WTC11 (cell line): ENCODE measurements at regions not wholly inside any gene's neighbourhood (a gene's known extent, or its start where the extent isn't known, plus 50 kb on each side); places are given as distances from the start of the nearest gene placed in this dataset.

Source experiments
- ESRRA ChIP-seq: sonication (generic); formaldehyde crosslinking; IDR thresholded peaks from 2 replicates; pipeline ENCODE4 v1.8.1; 2022; ENCODE audit warnings: mild to moderate bottlenecking, missing genetic modification reagents, borderline replicate concordance
- FOXK1 ChIP-seq: sonication (generic); formaldehyde crosslinking; IDR thresholded peaks from 2 replicates; pipeline ENCODE4 v1.8.0; 2022; ENCODE audit warnings: mild to moderate bottlenecking, moderate library complexity, missing genetic modification reagents
- JUN ChIP-seq: sonication (generic); formaldehyde crosslinking; IDR thresholded peaks from 2 replicates; pipeline ENCODE4 v1.8.0; 2023; ENCODE audit warnings: mild to moderate bottlenecking, missing genetic modification reagents
- NR3C1 ChIP-seq: sonication (generic); formaldehyde crosslinking; conservative IDR thresholded peaks from 2 replicates; pipeline ENCODE4 v1.8.1; 2023; ENCODE audit warnings: low read depth, mild to moderate bottlenecking, missing genetic modification reagents
- TF ChIP-seq, protein P1 (sequence below): sonication (generic); formaldehyde crosslinking; IDR thresholded peaks from 2 replicates; pipeline ENCODE4 v1.8.0; 2022; ENCODE audit warnings: missing genetic modification reagents
- TF ChIP-seq, protein P2 (sequence below): fragments of 200-600 bp; IDR thresholded peaks from 2 replicates; pipeline ENCODE4 v1.8.0; 2022; ENCODE audit warnings: antibody characterized with exemption
- TF ChIP-seq, protein P3 (sequence below): sonication (generic); formaldehyde crosslinking; IDR thresholded peaks from 2 replicates; pipeline ENCODE4 v1.8.0; 2022; ENCODE audit warnings: mild to moderate bottlenecking, missing genetic modification reagents
- TF ChIP-seq, protein P4 (sequence below): sonication (generic); formaldehyde crosslinking; IDR thresholded peaks from 2 replicates; pipeline ENCODE4 v1.8.1; 2023; ENCODE audit warnings: mild to moderate bottlenecking, missing genetic modification reagents, moderate library complexity
- TF ChIP-seq, protein P5 (sequence below): sonication (generic); formaldehyde crosslinking; IDR thresholded peaks from 2 replicates; pipeline ENCODE4 v1.8.0; 2022; ENCODE audit warnings: mild to moderate bottlenecking, missing genetic modification reagents
- TF ChIP-seq, protein P6 (sequence below): sonication (generic); formaldehyde crosslinking; IDR thresholded peaks from 2 replicates; pipeline ENCODE4 v1.8.1; 2022; ENCODE audit warnings: missing genetic modification reagents, borderline replicate concordance

DNA sequence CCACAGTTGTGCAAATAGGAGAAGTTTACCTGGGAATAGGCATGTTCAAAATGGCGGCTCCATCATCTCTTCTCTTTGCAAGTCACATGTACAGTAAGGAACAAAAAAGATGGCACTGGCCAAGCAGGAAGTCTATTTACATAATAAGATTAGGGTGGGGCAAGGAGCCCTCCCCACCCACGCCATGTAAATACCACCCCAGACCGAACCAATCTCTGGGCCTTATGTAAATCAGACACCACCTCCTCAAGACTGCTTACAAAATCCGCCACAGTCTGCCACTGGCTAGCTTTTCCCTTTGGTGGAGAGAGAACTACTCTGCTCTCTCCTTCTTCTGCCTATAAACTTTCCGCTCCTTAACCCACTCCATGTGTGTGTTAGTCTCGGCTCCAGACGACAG lies 1496.3 kb downstream of the REEP3 start:
- TF ChIP-seq FOXK1 (CRISPR knock-in tag): no peak
- TF ChIP-seq NR3C1 (CRISPR knock-in tag): no peak
- TF ChIP-seq, protein P1, sequence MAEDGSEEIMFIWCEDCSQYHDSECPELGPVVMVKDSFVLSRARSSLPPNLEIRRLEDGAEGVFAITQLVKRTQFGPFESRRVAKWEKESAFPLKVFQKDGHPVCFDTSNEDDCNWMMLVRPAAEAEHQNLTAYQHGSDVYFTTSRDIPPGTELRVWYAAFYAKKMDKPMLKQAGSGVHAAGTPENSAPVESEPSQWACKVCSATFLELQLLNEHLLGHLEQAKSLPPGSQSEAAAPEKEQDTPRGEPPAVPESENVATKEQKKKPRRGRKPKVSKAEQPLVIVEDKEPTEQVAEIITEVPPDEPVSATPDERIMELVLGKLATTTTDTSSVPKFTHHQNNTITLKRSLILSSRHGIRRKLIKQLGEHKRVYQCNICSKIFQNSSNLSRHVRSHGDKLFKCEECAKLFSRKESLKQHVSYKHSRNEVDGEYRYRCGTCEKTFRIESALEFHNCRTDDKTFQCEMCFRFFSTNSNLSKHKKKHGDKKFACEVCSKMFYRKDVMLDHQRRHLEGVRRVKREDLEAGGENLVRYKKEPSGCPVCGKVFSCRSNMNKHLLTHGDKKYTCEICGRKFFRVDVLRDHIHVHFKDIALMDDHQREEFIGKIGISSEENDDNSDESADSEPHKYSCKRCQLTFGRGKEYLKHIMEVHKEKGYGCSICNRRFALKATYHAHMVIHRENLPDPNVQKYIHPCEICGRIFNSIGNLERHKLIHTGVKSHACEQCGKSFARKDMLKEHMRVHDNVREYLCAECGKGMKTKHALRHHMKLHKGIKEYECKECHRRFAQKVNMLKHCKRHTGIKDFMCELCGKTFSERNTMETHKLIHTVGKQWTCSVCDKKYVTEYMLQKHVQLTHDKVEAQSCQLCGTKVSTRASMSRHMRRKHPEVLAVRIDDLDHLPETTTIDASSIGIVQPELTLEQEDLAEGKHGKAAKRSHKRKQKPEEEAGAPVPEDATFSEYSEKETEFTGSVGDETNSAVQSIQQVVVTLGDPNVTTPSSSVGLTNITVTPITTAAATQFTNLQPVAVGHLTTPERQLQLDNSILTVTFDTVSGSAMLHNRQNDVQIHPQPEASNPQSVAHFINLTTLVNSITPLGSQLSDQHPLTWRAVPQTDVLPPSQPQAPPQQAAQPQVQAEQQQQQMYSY (CRISPR knock-in tag): no peak
- TF ChIP-seq, protein P2, sequence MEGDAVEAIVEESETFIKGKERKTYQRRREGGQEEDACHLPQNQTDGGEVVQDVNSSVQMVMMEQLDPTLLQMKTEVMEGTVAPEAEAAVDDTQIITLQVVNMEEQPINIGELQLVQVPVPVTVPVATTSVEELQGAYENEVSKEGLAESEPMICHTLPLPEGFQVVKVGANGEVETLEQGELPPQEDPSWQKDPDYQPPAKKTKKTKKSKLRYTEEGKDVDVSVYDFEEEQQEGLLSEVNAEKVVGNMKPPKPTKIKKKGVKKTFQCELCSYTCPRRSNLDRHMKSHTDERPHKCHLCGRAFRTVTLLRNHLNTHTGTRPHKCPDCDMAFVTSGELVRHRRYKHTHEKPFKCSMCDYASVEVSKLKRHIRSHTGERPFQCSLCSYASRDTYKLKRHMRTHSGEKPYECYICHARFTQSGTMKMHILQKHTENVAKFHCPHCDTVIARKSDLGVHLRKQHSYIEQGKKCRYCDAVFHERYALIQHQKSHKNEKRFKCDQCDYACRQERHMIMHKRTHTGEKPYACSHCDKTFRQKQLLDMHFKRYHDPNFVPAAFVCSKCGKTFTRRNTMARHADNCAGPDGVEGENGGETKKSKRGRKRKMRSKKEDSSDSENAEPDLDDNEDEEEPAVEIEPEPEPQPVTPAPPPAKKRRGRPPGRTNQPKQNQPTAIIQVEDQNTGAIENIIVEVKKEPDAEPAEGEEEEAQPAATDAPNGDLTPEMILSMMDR: no peak
- TF ChIP-seq, protein P3, sequence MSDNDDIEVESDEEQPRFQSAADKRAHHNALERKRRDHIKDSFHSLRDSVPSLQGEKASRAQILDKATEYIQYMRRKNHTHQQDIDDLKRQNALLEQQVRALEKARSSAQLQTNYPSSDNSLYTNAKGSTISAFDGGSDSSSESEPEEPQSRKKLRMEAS (CRISPR knock-in tag): no peak
- no peak for TF ChIP-seq JUN
- TF ChIP-seq, protein P4, sequence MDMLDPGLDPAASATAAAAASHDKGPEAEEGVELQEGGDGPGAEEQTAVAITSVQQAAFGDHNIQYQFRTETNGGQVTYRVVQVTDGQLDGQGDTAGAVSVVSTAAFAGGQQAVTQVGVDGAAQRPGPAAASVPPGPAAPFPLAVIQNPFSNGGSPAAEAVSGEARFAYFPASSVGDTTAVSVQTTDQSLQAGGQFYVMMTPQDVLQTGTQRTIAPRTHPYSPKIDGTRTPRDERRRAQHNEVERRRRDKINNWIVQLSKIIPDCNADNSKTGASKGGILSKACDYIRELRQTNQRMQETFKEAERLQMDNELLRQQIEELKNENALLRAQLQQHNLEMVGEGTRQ (CRISPR knock-in tag): no peak
- TF ChIP-seq, protein P5, sequence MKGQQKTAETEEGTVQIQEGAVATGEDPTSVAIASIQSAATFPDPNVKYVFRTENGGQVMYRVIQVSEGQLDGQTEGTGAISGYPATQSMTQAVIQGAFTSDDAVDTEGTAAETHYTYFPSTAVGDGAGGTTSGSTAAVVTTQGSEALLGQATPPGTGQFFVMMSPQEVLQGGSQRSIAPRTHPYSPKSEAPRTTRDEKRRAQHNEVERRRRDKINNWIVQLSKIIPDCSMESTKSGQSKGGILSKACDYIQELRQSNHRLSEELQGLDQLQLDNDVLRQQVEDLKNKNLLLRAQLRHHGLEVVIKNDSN (CRISPR knock-in tag): no peak
- TF ChIP-seq, protein P6, sequence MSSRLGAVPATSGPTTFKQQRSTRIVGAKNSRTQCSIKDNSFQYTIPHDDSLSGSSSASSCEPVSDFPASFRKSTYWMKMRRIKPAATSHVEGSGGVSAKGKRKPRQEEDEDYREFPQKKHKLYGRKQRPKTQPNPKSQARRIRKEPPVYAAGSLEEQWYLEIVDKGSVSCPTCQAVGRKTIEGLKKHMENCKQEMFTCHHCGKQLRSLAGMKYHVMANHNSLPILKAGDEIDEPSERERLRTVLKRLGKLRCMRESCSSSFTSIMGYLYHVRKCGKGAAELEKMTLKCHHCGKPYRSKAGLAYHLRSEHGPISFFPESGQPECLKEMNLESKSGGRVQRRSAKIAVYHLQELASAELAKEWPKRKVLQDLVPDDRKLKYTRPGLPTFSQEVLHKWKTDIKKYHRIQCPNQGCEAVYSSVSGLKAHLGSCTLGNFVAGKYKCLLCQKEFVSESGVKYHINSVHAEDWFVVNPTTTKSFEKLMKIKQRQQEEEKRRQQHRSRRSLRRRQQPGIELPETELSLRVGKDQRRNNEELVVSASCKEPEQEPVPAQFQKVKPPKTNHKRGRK: no peak
- TF ChIP-seq ESRRA (CRISPR knock-in tag): no peak
